A549 (cell line): ENCODE measurements at regions not wholly inside any gene's neighbourhood (a gene's known extent, or its start where the extent isn't known, plus 50 kb on each side); places are given as distances from the start of the nearest gene placed in this dataset.

Experiments
- ATAC-seq, 2 experiments: fragments of 200-7000 bp in 1 of 2; fragments of >200 bp in 1 of 2; cut with Nextera tagmentation in 1 of 2; cut with Tn5 transposase in 1 of 2; 3 replicates each; pipeline versions ENCODE4 v1.8.0 to v1.9.1; 2018 to 2020; ENCODE audit warnings: mild to moderate bottlenecking in 1 of 2, moderate library complexity in 1 of 2
- CTCF ChIA-PET: fragments of 300-600 bp; sonication (Branson Sonifier 250); formaldehyde crosslinking; extraction: SDS; loops from one replicate; lab custom pipeline; 2021; ENCODE audit warnings: antibody characterized with exemption, inconsistent platforms; lab: Yijun Ruan, JAX
- POLR2A ChIA-PET: fragments of 350-600 bp; formaldehyde crosslinking; extraction: SDS; loops from one replicate; lab custom pipeline; 2021; ENCODE audit warnings: antibody characterized with exemption, inconsistent platforms; lab: Yijun Ruan, JAX
- DNase-seq, 2 experiments: peaks; one replicate each; pipeline versions ENCODE4 v3.0.0 to v3.0.0-alpha.2; 2011 to 2016; ENCODE audit warnings: low read depth in 1 of 2, low spot score in 1 of 2
- FAIRE-seq: peaks from 2 replicates; lab custom pipeline; 2011; peaks lifted over from hg19 to GRCh38; lab: Jason Lieb, UNC
- H3K27ac ChIP-seq, 2 experiments: fragments of >200 bp; sonication (Bioruptor Twin); formaldehyde crosslinking; 3 replicates each; pipeline ENCODE4 v1.5.1; 2016 to 2017
- H3K4me1 ChIP-seq: fragments of >200 bp; sonication (Bioruptor Twin); formaldehyde crosslinking; 3 replicates; pipeline ENCODE4 v1.6.1; 2016
- H3K4me2 ChIP-seq: fragments of >200 bp; sonication (Bioruptor Twin); formaldehyde crosslinking; 3 replicates; pipeline ENCODE4 v1.6.1; 2016
- H3K4me3 ChIP-seq: fragments of >200 bp; sonication (Bioruptor Twin); formaldehyde crosslinking; 3 replicates; pipeline ENCODE4 v1.5.1; 2016
- H3K9me3 ChIP-seq: fragments of >200 bp; sonication (Bioruptor Twin); formaldehyde crosslinking; 3 replicates; pipeline ENCODE4 v1.6.1; 2016
- CHD2 ChIP-seq: fragments of 150-350 bp; IDR thresholded peaks from 2 replicates; pipeline ENCODE4 v1.6.1; 2014; ENCODE audit warnings: low read length; ENCODE audit not compliant: partially characterized antibody
- CHD4 ChIP-seq: fragments of 200-600 bp; sonication (generic); IDR thresholded peaks from 2 replicates; pipeline ENCODE4 v1.6.1; 2016; ENCODE audit warnings: antibody characterized with exemption, mild to moderate bottlenecking, borderline replicate concordance
- CTCF ChIP-seq: fragments of >200 bp; sonication (Bioruptor Twin); formaldehyde crosslinking; IDR thresholded peaks from 3 replicates; pipeline ENCODE4 v1.5.1; 2016
- EHMT2 ChIP-seq: fragments of 200-600 bp; sonication (generic); IDR thresholded peaks from 2 replicates; pipeline ENCODE4 v1.6.1; 2016; ENCODE audit warnings: antibody characterized with exemption, low read depth, mild to moderate bottlenecking, moderate library complexity
- ELK1 ChIP-seq: fragments of 150-350 bp; IDR thresholded peaks from 2 replicates; pipeline ENCODE4 v1.6.1; 2014; ENCODE audit warnings: low read depth, mild to moderate bottlenecking, low read length
- ESRRA ChIP-seq: fragments of 150-350 bp; IDR thresholded peaks from 2 replicates; pipeline ENCODE4 v1.6.1; 2014; ENCODE audit warnings: mild to moderate bottlenecking, low read length, borderline replicate concordance
- FOSL2 ChIP-seq, 2 experiments: fragments of 450-650 bp in 1 of 2; fragments of >200 bp in 1 of 2; sonication (Bioruptor Twin) in 1 of 2; formaldehyde crosslinking; IDR thresholded peaks; 2 replicates each; pipeline versions ENCODE4 v1.5.0 to v1.6.1; 2016 to 2020; ENCODE audit warnings: mild to moderate bottlenecking in 1 of 2, moderate library complexity in 1 of 2
- HDAC2 ChIP-seq: fragments of 200-600 bp; sonication (generic); IDR thresholded peaks from 2 replicates; pipeline ENCODE4 v1.6.1; 2016
- HEYL ChIP-seq: fragments of 250-450 bp; sonication (Bioruptor Pico); IDR thresholded peaks from 2 replicates; pipeline ENCODE4 v1.8.0; 2021; ENCODE audit warnings: mild to moderate bottlenecking, moderate library complexity
- HMGXB4 ChIP-seq: fragments of 250-450 bp; sonication (Bioruptor Pico); IDR thresholded peaks from 2 replicates; pipeline ENCODE4 v1.5.0; 2021; ENCODE audit warnings: mild to moderate bottlenecking, moderate library complexity, borderline replicate concordance
- HOXB13 ChIP-seq: fragments of 250-450 bp; sonication (Bioruptor Pico); IDR thresholded peaks from 2 replicates; pipeline ENCODE4 v1.5.0; 2020; ENCODE audit warnings: low read depth, mild to moderate bottlenecking, moderate library complexity
- JUN ChIP-seq, 2 experiments: fragments of >200 bp; sonication (Bioruptor Twin); formaldehyde crosslinking; IDR thresholded peaks; 2 replicates in 1 of 2; 3 replicates in 1 of 2; pipeline ENCODE4 v1.6.1; 2016 to 2017
- MAFK ChIP-seq: fragments of 450-650 bp; IDR thresholded peaks from 2 replicates; pipeline ENCODE4 v1.6.1; 2014; ENCODE audit not compliant: partially characterized antibody
- PHF8 ChIP-seq: fragments of 200-600 bp; sonication (generic); IDR thresholded peaks from 2 replicates; pipeline ENCODE4 v1.6.1; 2016; ENCODE audit warnings: low read depth, mild to moderate bottlenecking, antibody characterized with exemption, moderate library complexity, borderline replicate concordance
- POLR2AphosphoS2 ChIP-seq: conservative IDR thresholded peaks from 2 replicates; pipeline ENCODE4 v1.6.1; 2012; ENCODE audit warnings: low read length, improper control_type of control experiment, inconsistent platforms
- RFX5 ChIP-seq: fragments of 450-650 bp; IDR thresholded peaks from 2 replicates; pipeline ENCODE4 v1.7.1; 2014; ENCODE audit warnings: antibody characterized with exemption, mild to moderate bottlenecking, moderate library complexity
- RNF2 ChIP-seq: fragments of 200-600 bp; sonication (generic); IDR thresholded peaks from 2 replicates; pipeline ENCODE4 v1.6.1; 2016; ENCODE audit warnings: low read depth, mild to moderate bottlenecking, antibody characterized with exemption, moderate library complexity, borderline replicate concordance
- TP53 ChIP-seq: fragments of 250-450 bp; sonication (Bioruptor Pico); IDR thresholded peaks from 2 replicates; pipeline ENCODE4 v1.5.0; 2021; ENCODE audit warnings: mild to moderate bottlenecking, moderate library complexity
- ZC3H11A ChIP-seq: fragments of 450-650 bp; IDR thresholded peaks from 2 replicates; pipeline ENCODE4 v1.6.1; 2014; ENCODE audit warnings: antibody characterized with exemption, mild to moderate bottlenecking
- ZFP36 ChIP-seq: fragments of 450-650 bp; IDR thresholded peaks from 2 replicates; pipeline ENCODE4 v1.6.1; 2014; ENCODE audit warnings: borderline replicate concordance; ENCODE audit not compliant: partially characterized antibody
- ZNF302 ChIP-seq: fragments of 250-450 bp; sonication (Bioruptor Pico); IDR thresholded peaks from 2 replicates; pipeline ENCODE4 v1.9.0; 2021; ENCODE audit warnings: inconsistent platforms, mild to moderate bottlenecking, moderate library complexity
- WGBS: methylation state at CpG from one replicate; pipeline ENCODE4 v1.1.6; 2017; ENCODE audit errors: missing lambda C conversion rate; 5-methylcytosine and 5-hydroxymethylcytosine counted together

GRCh38 chr4:187071946-187072600 lies 348.4 kb upstream of the FAT1 start:
- CTCF ChIA-PET = no interaction called here
- no peaks in the 10 kb centered on the region for H3K4me1 ChIP-seq
- TF ChIP-seq ZNF302 = no peak
- TF ChIP-seq, all 56 proteins: peak for 0
- POLR2A ChIA-PET = no interaction called here
- no peak overlapping the region for H3K4me2 ChIP-seq
- no peaks in the 10 kb centered on the region for H3K9me3 ChIP-seq
- ATAC-seq = no peak
- 56% methylated on average over 10 of the region's 11 CpGs for WGBS
- no peak for DNase-seq
- no peak overlapping the region for H3K4me3 ChIP-seq
- FAIRE-seq = no peak
- no peak overlapping the region for H3K27ac ChIP-seq

- ATAC-seq (no peak), DNase-seq (no peak), FAIRE-seq (no peak)
- Histone ChIP-seq H3K4me1 (no peaks in the 10 kb centered on the region), H3K9me3 (no peaks in the 10 kb centered on the region), H3K27ac (no peak overlapping the region), H3K4me2 (no peak overlapping the region), H3K4me3 (no peak overlapping the region)
- ChIA-PET POLR2A (no interaction called here), CTCF (no interaction called here)
- TF ChIP-seq ELK1 (no peak), CHD2 (no peak)
- 42% methylated on average over 6 of the region's 7 CpGs for WGBS
These were observed 350.2 kb upstream of the FAT1 start for GRCh38 chr4:187073820-187074219.

GRCh38 chr4:187075514-187075913 lies 351.9 kb upstream of the FAT1 start:
- Histone ChIP-seq H3K4me2 (no peak overlapping the region), H3K4me3 (no peak overlapping the region), H3K4me1 (no peaks in the 10 kb centered on the region), H3K9me3 (no peaks in the 10 kb centered on the region)
- ATAC-seq (no peak), DNase-seq (no peak), FAIRE-seq (no peak)
- CTCF ChIA-PET = interaction anchor here (0.7 kb wide), 1 partner anchor 1678 kb away, joined by 4 read pairs; no protein-coding TSS in a partner anchor
- TF ChIP-seq TP53 (CRISPR knock-in tag) (no peak), RNF2 (no peak), HEYL (no peak), JUN (IDR thresholded peaks at IDR 0.05) (no peak), ESRRA (no peak), CTCF (no peak), PHF8 (no peak), MAFK (no peak), HDAC2 (no peak), RFX5 (no peak), EHMT2 (no peak), POLR2AphosphoS2 (no peak), ELK1 (no peak), ZC3H11A (no peak), CHD4 (no peak), ZFP36 (no peak), HMGXB4 (CRISPR knock-in tag) (no peak), HOXB13 (CRISPR knock-in tag) (no peak), FOSL2 (IDR thresholded peaks at IDR 0.05) (no peak), FOSL2 (CRISPR knock-in tag; IDR thresholded peaks at IDR 0.05) (no peak), ZNF302 (no peak)
- TF ChIP-seq, all 56 proteins: peak for 0
- H3K27ac ChIP-seq = no peak overlapping the region
- POLR2A ChIA-PET = no interaction called here
- WGBS = 76% methylated on average over 4 of the region's 4 CpGs
